ENCODE measurements at regions not wholly inside any gene's neighbourhood (a gene's known extent, or its start where the extent isn't known, plus 50 kb on each side); places are given as distances from the start of the nearest gene placed in this dataset.

DNA sequence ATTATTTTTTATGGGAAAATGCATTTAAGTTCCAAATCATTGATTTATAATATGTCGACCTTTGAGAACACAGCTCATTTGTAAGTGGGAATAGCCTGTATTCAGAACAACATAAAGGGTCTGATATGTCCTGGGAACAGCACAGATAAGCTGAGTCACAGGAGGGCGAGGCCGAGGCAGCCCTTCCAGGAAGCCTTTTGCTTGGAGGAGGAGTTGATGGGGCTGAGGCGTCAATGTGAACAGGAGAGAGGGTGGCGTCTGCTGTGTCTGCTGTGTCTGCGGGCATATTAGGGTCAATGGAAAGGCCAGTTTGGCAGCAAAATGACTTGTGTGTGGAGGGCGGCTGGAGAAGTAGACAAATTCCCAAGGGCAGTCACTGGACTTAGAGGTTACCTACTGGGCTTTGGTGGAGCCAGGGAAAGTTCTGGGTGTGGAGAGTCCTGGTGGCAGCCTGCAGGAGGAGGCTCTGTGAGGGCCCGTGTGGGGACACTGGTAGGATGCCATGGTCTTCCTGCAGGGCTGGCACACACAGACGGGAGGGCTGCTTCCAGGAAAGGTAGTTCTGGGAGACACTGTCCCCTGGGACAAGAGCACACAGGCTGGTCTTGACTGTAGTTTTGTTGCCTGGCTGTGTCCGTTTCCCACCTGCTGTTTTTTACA lies 128.1 kb downstream of the GLI2 start:
- DNase-seq (ENCODE audit: low read depth, low spot score): no peak
- H3K27ac ChIP-seq (ENCODE audit: insufficient read depth, low read depth, low read length): no peak overlapping the region
- no peak for FAIRE-seq
- H3K4me1 ChIP-seq (ENCODE audit: control insufficient read depth, extremely low read depth, insufficient read depth, low read length): peaks cover 5% of the 10 kb centered on the region
- intact Hi-C loops (cut with micrococcal nuclease) (no loop called here), dilution Hi-C loops (cut with MboI; ENCODE audit: extremely low pct_ligation_motif_present, low sequenced_read_pairs) (no loop called here)
- no peaks in the 10 kb centered on the region for H3K9me1 ChIP-seq (replicated peaks; ENCODE audit: control insufficient read depth, extremely low read depth, insufficient read depth, low read length)
- H4K20me1 ChIP-seq (replicated peaks; ENCODE audit: control insufficient read depth, extremely low read depth, insufficient read depth, low read length): no peaks in the 10 kb centered on the region
- no peak overlapping the region for H3K4me3 ChIP-seq (replicated peaks in 1 of 3; ENCODE audit: insufficient read depth in 1 of 3, low read depth in 1 of 3, low read length in 3 of 3)
- H3K36me3 ChIP-seq (ENCODE audit: control insufficient read depth in 2 of 2, extremely low read depth in 1 of 2, insufficient read depth in 2 of 2, low read length in 2 of 2): no peaks in the 10 kb centered on the region
- peaks cover 0 to 9% of the 10 kb centered on the region in 2 experiments for H3K27me3 ChIP-seq (ENCODE audit: control insufficient read depth in 2 of 2, insufficient read depth in 2 of 2, low read length in 2 of 2)
- no peak overlapping the region for H3K9ac ChIP-seq (replicated peaks; ENCODE audit: extremely low read depth, insufficient read depth, low read length)
- BruUV-seq (replicated peaks): no TSS peak
- no peaks in the 10 kb centered on the region for H3K79me2 ChIP-seq (ENCODE audit: control insufficient read depth, insufficient read depth, low read length)
- ChIA-PET CTCF (no interaction called here), POLR2A (no interaction called here)
- no peak overlapping the region for H2AFZ ChIP-seq (ENCODE audit: low read depth, low read length)
- TF ChIP-seq POLR2A (IDR thresholded peaks at IDR 0.05; ENCODE audit: low read depth, low read length): no peak
- H3K9me3 ChIP-seq (replicated peaks; ENCODE audit: control insufficient read depth, insufficient read depth, low read length): no peaks in the 10 kb centered on the region
- H3K4me2 ChIP-seq (ENCODE audit: insufficient read depth, low read length): no peak overlapping the region

DNA sequence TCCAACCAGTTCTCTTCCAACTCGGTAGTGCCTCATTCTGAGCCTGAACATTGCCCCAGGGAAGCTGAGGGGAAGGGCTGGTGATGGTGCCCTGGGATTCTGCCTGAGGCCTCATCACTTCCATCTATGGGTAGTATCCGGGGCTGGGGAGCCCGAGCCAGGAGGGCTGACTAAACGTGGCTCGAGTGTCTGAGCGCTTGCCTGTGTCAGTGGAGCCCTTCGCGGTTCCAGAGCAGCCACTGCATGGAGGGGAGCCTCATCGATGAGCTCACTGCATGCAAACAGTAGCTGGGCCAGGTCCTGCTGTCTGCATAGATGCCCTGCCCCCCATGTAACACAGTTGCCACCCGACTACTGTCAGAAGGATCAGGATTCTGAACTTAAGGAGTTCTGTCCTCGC lies 129.3 kb downstream of the GLI2 start:
- Histone ChIP-seq H3K4me3 (replicated peaks in 1 of 3; ENCODE audit: insufficient read depth in 1 of 3, low read depth in 1 of 3, low read length in 3 of 3) (no peak overlapping the region), H3K36me3 (ENCODE audit: control insufficient read depth in 2 of 2, extremely low read depth in 1 of 2, insufficient read depth in 2 of 2, low read length in 2 of 2) (no peaks in the 10 kb centered on the region), H3K9me1 (replicated peaks; ENCODE audit: control insufficient read depth, extremely low read depth, insufficient read depth, low read length) (no peaks in the 10 kb centered on the region), H3K9ac (replicated peaks; ENCODE audit: extremely low read depth, insufficient read depth, low read length) (no peak overlapping the region), H4K20me1 (replicated peaks; ENCODE audit: control insufficient read depth, extremely low read depth, insufficient read depth, low read length) (no peaks in the 10 kb centered on the region), H3K9me3 (replicated peaks; ENCODE audit: control insufficient read depth, insufficient read depth, low read length) (no peaks in the 10 kb centered on the region), H3K27me3 (ENCODE audit: control insufficient read depth in 2 of 2, insufficient read depth in 2 of 2, low read length in 2 of 2) (peaks cover 3 to 10% of the 10 kb centered on the region in 2 experiments), H3K4me2 (ENCODE audit: insufficient read depth, low read length) (no peak overlapping the region), H3K27ac (ENCODE audit: insufficient read depth, low read depth, low read length) (no peak overlapping the region), H2AFZ (ENCODE audit: low read depth, low read length) (no peak overlapping the region), H3K4me1 (ENCODE audit: control insufficient read depth, extremely low read depth, insufficient read depth, low read length) (peaks cover 5% of the 10 kb centered on the region), H3K79me2 (ENCODE audit: control insufficient read depth, insufficient read depth, low read length) (no peaks in the 10 kb centered on the region)
- BruUV-seq (replicated peaks): no TSS peak
- intact Hi-C loops (cut with micrococcal nuclease) (loop anchor here (5.0 kb wide), 4 partner anchors 82 to 207 kb away; partner anchors contain the start of gene GLI2), dilution Hi-C loops (cut with MboI; ENCODE audit: extremely low pct_ligation_motif_present, low sequenced_read_pairs) (no loop called here)
- DNase-seq (ENCODE audit: low read depth, low spot score) (no peak), FAIRE-seq (no peak)
- CTCF ChIA-PET: no interaction called here
- no peak for TF ChIP-seq FOS (IDR thresholded peaks at IDR 0.05; ENCODE audit: borderline replicate concordance, insufficient read depth, low read length)
- no peak for TF ChIP-seq MAX (IDR thresholded peaks at IDR 0.05; ENCODE audit: insufficient read depth, insufficient read length)
- no peak for TF ChIP-seq GATA2 (IDR thresholded peaks at IDR 0.05; ENCODE audit: insufficient read depth, insufficient read length, low read depth, low read length)
- TF ChIP-seq, protein P1, sequence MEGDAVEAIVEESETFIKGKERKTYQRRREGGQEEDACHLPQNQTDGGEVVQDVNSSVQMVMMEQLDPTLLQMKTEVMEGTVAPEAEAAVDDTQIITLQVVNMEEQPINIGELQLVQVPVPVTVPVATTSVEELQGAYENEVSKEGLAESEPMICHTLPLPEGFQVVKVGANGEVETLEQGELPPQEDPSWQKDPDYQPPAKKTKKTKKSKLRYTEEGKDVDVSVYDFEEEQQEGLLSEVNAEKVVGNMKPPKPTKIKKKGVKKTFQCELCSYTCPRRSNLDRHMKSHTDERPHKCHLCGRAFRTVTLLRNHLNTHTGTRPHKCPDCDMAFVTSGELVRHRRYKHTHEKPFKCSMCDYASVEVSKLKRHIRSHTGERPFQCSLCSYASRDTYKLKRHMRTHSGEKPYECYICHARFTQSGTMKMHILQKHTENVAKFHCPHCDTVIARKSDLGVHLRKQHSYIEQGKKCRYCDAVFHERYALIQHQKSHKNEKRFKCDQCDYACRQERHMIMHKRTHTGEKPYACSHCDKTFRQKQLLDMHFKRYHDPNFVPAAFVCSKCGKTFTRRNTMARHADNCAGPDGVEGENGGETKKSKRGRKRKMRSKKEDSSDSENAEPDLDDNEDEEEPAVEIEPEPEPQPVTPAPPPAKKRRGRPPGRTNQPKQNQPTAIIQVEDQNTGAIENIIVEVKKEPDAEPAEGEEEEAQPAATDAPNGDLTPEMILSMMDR (IDR thresholded peaks at IDR 0.05; ENCODE audit: extremely low read depth in 1 of 2, insufficient read depth in 1 of 2, low read depth in 1 of 2, low read length in 2 of 2): no peak
- no peak for TF ChIP-seq POLR2A (IDR thresholded peaks at IDR 0.05; ENCODE audit: low read depth, low read length)
- no peak for TF ChIP-seq MYC (IDR thresholded peaks at IDR 0.05; ENCODE audit: low read depth, low read length)
- no peak for TF ChIP-seq POLR2AphosphoS5 (IDR thresholded peaks at IDR 0.05; ENCODE audit: insufficient read depth, low read depth, low read length)
- no peak for TF ChIP-seq JUN (IDR thresholded peaks at IDR 0.05; ENCODE audit: borderline replicate concordance, insufficient read depth, insufficient read length, low read depth)
- no peak for TF ChIP-seq EZH2 (IDR thresholded peaks at IDR 0.05; ENCODE audit: borderline replicate concordance, low read depth, low read length, severe bottlenecking)
- POLR2A ChIA-PET: no interaction called here
